IgD-negative memory B cell (primary cell): ENCODE measurements at regions not wholly inside any gene's neighbourhood (a gene's known extent, or its start where the extent isn't known, plus 50 kb on each side); places are given as distances from the start of the nearest gene placed in this dataset.

ENCODE experiments used
- H3K27ac Mint-ChIP-seq, 3 donors: one replicate each; pipeline ENCODE4 v1.8.0; 2020 to 2022; ENCODE audit warnings: mild to moderate bottlenecking in 3 of 3, mixed read lengths in 3 of 3, moderate library complexity in 1 of 3
- H3K27me3 Mint-ChIP-seq: one replicate; pipeline ENCODE4 v1.8.0; 2021; ENCODE audit warnings: mixed read lengths
- H3K36me3 Mint-ChIP-seq: one replicate; pipeline ENCODE4 v1.8.0; 2020; ENCODE audit warnings: mild to moderate bottlenecking, mixed read lengths
- H3K4me1 Mint-ChIP-seq, 3 donors: one replicate each; pipeline ENCODE4 v1.8.0; 2020 to 2022; ENCODE audit warnings: mixed read lengths in 3 of 3, mild to moderate bottlenecking in 1 of 3
- H3K4me3 Mint-ChIP-seq, 4 donors: one replicate each; pipeline ENCODE4 v1.8.0; 2020 to 2022; ENCODE audit warnings: mild to moderate bottlenecking in 4 of 4, mixed read lengths in 4 of 4, moderate library complexity in 3 of 4
- H3K9me3 Mint-ChIP-seq, 3 donors: one replicate each; pipeline ENCODE4 v1.8.0; 2020 to 2021; ENCODE audit warnings: mixed read lengths in 3 of 3, mild to moderate bottlenecking in 1 of 3

DNA sequence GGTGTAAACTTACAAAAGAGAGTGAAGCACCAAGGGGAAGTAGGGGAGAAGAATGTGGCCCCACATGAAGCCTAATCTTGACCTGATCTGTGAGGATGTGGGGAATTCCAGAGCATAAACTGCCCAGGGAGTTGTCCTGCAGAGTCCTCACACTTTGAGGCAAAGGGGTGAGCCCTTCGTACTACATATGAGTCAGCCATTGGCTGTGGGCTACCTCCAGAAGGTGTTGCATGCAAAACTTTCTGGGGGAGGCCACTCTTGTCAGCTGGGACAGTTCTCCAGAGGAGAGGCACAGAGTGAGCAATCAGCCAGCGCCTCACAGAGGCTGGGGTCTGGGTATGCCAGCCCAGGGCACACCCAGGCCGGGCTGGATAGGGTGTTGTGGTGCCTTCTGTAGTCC lies 98.1 kb upstream of the NMUR2 start:
- Mint-ChIP-seq H3K4me3 (no peak overlapping the region), H3K27me3 (no peaks in the 10 kb centered on the region), H3K9me3 (no peaks in the 10 kb centered on the region), H3K36me3 (no peaks in the 10 kb centered on the region), H3K27ac (no peak overlapping the region), H3K4me1 (peaks cover 10 to 13% (median 11%) of the 10 kb centered on the region in 3 donors)

DNA sequence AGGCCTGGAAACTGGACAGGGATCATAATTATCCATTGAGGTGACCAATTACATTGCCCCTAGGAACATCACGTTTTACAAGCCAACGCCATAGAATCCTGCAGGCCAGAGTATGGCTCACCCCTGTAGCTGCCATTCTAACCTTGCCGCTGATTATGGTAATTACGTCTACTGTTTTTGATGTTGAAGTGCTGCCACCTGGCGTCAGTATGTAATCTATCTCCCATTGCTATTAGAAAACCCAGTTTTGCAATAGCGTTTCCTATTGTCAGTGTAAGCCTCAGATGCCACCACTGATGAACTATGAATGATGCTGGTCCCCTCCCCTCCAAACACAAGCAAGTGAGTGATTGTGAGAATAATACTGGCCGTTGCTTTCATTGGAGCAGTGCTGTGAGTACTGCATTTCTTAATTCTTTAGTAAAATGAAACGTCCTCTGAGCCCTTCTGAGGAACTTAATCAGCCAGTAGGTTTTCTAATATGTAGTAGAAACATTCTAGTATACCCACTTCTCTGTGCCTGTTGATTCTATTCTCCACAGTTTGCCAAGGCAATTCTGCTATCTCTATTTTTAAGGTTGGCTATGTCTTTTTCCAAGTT lies 100.5 kb upstream of the NMUR2 start:
- Mint-ChIP-seq H3K27ac (no peak overlapping the region), H3K4me1 (peaks cover 10 to 13% (median 11%) of the 10 kb centered on the region in 3 donors), H3K4me3 (no peak overlapping the region), H3K27me3 (no peaks in the 10 kb centered on the region), H3K36me3 (peaks cover 2% of the 10 kb centered on the region), H3K9me3 (no peaks in the 10 kb centered on the region)

DNA sequence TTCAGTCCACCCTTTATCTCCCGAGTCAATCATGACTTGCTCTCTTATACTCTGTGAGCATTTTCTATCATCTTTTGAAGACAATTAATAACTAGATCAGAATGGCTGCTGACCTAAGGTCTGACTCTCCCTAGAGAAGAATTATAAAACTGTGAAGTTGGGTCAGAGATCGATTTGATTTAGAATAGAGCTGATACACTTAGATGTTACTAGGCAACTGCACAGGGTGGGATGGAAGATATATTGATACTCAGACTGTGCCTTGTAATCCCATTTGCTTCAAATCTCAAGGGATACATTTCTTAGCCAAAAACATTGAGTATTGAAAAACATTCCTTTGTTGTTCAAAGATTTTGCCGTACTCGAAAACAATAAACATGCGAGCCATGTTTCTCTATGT lies 106.0 kb upstream of the NMUR2 start:
- Mint-ChIP-seq H3K4me3 (no peak overlapping the region), H3K36me3 (peaks cover 2% of the 10 kb centered on the region), H3K27me3 (peaks cover 3% of the 10 kb centered on the region), H3K9me3 (no peaks in the 10 kb centered on the region), H3K27ac (no peak overlapping the region), H3K4me1 (no peaks in the 10 kb centered on the region)

DNA sequence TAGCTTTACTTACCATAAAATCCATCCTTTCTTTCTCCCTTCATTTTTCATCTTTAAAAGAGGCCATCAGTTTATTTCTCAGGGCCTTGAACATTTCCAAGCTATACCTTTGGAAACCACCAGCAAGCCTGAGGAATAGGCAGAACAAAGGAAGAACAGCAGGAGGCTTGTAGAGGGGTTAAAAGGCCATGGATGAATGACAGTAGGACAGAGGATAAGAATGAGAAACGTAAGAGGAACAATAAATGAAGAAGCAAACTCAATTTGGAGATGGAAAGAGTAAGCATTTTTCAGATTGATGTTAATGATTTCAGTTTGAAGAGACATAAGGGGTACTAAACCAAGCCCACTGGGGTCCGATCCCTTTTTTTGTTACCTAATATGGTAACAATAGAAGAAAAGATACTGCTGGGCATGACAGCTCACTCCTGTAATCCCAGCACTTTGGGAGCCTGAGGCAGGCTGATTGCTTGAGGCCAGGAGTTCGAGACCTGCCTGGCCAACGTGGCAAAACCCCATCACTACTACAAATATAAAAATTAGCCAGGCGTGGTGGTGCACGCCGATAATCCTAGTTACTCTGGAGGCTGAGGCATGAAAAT lies 106.6 kb upstream of the NMUR2 start:
- no peak overlapping the region for H3K4me3 Mint-ChIP-seq

DNA sequence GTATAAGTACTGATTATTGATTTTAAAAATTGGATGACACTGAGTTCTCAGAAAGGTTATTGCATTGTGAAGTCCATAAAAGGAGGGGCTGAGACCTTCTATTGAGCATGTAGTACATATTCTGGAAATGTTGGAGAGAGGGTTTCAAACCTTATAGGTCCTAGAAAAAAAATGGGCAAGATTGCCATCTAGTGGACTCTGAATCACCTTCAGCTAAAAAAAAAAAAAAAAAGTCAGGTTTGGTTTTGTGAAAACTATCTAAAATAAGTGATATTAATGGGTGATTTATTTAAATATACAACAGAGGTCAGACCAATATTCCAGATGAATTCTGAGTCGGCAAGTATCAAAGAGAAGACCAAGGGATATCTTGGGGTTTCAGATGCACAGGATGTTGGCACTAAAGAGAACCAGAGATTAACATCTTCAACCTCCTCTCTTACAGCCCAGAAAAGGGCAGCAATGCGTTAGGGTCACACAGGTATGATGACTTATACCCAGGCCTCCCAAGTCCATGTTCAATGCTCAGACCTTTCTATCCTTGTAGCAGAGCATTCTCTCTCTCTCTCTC lies 109.8 kb upstream of the NMUR2 start:
- peaks cover 4% of the 10 kb centered on the region for H3K36me3 Mint-ChIP-seq
- H3K4me3 Mint-ChIP-seq, result no peak overlapping the region
- H3K9me3 Mint-ChIP-seq, result no peaks in the 10 kb centered on the region
- no peaks in the 10 kb centered on the region for H3K4me1 Mint-ChIP-seq
- no peak overlapping the region for H3K27ac Mint-ChIP-seq
- peaks cover 3% of the 10 kb centered on the region for H3K27me3 Mint-ChIP-seq

More for the DNA sequence above, 106.6 kb upstream of the NMUR2 start:
- H3K27ac Mint-ChIP-seq, result peak overlapping the region in 1 of 3 donors; percentile 14
- peaks cover 2% of the 10 kb centered on the region for H3K36me3 Mint-ChIP-seq
- H3K27me3 Mint-ChIP-seq, result peaks cover 3% of the 10 kb centered on the region
- H3K9me3 Mint-ChIP-seq, result no peaks in the 10 kb centered on the region
- H3K4me1 Mint-ChIP-seq, result no peaks in the 10 kb centered on the region

DNA sequence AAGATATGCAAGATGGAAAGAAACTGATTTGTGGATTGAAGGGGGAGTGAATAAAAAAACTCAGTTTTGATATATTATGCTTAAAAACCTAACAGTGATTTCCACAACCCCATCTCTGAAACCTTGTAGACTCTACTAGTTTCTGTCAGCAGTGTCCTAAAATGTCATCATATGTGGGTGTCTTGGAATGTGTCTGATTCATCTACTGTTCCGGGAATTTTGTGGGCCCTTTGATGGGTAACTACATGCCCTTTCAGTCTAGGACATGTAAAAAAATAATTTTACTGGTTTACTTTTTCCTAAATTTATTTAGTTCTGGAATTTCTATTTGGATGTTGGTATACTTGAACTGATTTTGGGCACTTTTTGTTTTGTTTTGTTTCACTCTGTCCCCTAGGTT lies 118.9 kb upstream of the NMUR2 start:
- Mint-ChIP-seq H3K4me1 (peaks cover 7 to 8% (median 8%) of the 10 kb centered on the region in 3 donors), H3K9me3 (peaks cover 0 to 1% (median 0%) of the 10 kb centered on the region in 3 donors), H3K27ac (no peak overlapping the region), H3K4me3 (no peak overlapping the region), H3K27me3 (peaks cover 3% of the 10 kb centered on the region), H3K36me3 (peaks cover 4% of the 10 kb centered on the region)

DNA sequence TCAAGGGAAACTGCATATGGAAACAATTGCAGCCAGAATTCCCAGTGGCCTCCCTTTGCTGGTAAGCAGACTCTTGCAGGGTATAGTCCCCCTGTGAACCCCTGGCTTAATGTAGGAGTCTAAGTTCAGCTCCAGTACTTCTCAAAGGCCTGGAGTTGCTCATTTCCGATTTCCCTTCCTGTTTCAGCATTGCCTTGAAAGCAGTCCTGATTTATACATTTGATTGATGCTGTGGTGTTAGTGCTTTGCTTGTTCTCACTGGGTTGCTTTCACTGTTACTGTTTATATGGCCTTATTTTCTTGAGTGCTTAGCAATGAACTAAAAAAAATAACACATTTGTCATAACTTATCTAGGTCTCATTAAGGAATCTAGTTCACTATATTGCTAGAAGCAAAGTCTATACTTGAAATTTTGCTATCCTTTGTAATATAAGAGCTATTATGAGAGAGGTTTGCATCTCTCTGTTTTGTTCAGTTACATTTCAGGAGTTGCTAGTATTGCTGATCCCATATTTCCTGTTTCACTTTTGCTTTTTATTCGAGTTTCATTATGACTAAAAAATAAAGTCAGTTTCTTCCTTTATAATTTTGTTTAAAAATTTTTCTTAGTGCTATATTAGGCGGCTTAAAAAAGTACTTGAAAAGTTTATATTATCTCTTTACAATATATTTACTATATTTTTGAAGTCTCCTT lies 122.4 kb upstream of the NMUR2 start:
- peaks cover 7 to 8% (median 8%) of the 10 kb centered on the region in 3 donors for H3K4me1 Mint-ChIP-seq
- peaks cover 6% of the 10 kb centered on the region for H3K36me3 Mint-ChIP-seq
- peaks cover 3% of the 10 kb centered on the region for H3K27me3 Mint-ChIP-seq
- H3K27ac Mint-ChIP-seq, result peak overlapping the region in 1 of 3 donors; percentile 12
- peak overlapping the region in 2 of 4 donors; percentile 2 to 75 for H3K4me3 Mint-ChIP-seq
- no peaks in the 10 kb centered on the region for H3K9me3 Mint-ChIP-seq

DNA sequence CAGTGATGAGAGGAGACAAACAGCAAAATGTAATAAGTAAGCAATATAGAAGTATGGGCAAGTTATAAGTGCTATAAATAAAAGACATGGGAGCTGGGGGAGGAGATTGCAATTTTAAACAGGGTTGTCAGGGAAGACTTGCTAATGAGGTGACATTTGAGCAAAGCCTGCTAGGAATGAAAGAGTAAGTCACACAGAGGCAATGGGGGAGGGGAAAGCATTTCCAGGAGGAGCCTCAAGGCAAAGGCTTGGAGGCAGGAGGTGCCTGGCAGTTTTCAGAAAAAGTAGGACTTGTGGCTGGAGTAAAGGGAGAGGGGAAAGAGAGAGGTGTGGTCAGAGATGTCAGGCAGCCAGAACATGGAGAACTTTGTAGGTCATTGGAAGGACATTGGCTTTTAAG lies 124.4 kb upstream of the NMUR2 start:
- no peak overlapping the region for H3K4me3 Mint-ChIP-seq

DNA sequence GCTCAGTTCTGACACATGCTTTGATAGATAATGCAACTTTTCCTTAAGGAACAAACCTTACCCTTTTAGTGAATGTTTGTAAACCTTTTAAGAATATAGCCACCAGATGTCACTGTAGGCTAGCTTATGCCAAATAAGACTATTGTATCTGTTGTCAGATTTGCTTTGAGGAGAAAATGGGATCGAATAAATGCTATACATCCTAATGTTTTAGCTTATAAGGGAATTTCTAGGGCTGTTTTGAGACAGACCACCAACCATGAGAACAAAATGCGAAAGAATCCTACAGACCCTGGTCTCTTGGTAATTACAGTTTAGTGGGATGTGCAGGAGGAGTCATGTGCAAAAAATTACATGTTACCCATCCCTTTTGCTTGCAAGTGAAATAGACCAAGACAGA lies 127.6 kb upstream of the NMUR2 start:
- H3K27ac Mint-ChIP-seq, result no peak overlapping the region
- H3K27me3 Mint-ChIP-seq, result no peaks in the 10 kb centered on the region
- peaks cover under 1% of the 10 kb centered on the region in 3 donors for H3K4me1 Mint-ChIP-seq
- H3K9me3 Mint-ChIP-seq, result no peaks in the 10 kb centered on the region
- peaks cover 2% of the 10 kb centered on the region for H3K36me3 Mint-ChIP-seq
- H3K4me3 Mint-ChIP-seq, result no peak overlapping the region

More for the DNA sequence above, 124.4 kb upstream of the NMUR2 start:
- Mint-ChIP-seq H3K27me3 (peaks cover 3% of the 10 kb centered on the region), H3K27ac (no peak overlapping the region), H3K9me3 (no peaks in the 10 kb centered on the region), H3K4me1 (peaks cover 7 to 8% (median 8%) of the 10 kb centered on the region in 3 donors), H3K36me3 (peaks cover 6% of the 10 kb centered on the region)

DNA sequence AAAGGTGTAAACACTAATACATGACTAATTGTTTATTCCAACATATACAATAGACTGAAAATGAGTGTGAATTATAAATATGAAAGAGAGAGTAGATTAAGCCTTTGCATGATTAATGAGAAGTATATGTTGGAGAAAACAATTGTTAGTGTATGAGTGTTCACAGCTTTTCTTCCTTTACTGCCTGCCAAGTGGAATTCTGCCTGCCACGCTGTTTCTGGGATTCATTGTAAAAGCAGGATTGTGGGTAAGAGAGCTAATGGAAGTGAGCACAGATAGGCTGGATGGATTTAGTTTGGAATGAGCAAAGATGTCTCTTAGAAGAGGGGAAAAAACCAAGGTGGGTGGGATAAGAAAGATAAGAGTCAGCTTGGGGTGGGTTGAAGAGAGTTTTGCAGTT lies 129.6 kb upstream of the NMUR2 start:
- Mint-ChIP-seq H3K27me3 (no peaks in the 10 kb centered on the region), H3K4me3 (no peak overlapping the region)

DNA sequence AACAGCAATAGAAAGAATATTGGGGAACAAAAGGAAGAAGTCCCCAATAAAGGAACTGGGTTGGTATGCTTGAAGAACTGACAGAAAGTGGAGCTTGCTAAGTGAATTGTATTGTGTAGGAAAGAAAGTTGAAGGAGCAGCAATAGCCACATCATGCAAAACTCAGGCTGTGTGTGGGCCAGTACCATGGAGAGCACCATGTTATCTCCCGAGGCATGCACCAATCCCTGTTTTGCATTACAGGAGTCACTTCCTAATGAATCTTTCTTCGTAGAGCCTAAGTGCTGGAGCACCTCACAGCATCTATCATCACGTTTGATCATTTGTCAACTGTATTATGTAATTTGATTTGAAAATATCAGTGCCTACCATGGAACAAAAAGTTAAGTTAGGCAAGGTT lies 137.7 kb upstream of the NMUR2 start:
- Mint-ChIP-seq H3K36me3 (no peaks in the 10 kb centered on the region), H3K27ac (no peak overlapping the region), H3K27me3 (peaks cover 4% of the 10 kb centered on the region), H3K4me1 (no peaks in the 10 kb centered on the region), H3K4me3 (no peak overlapping the region), H3K9me3 (no peaks in the 10 kb centered on the region)

More for the DNA sequence above, 129.6 kb upstream of the NMUR2 start:
- Mint-ChIP-seq H3K9me3 (no peaks in the 10 kb centered on the region), H3K27ac (no peak overlapping the region), H3K4me1 (no peaks in the 10 kb centered on the region), H3K36me3 (peaks cover 2% of the 10 kb centered on the region)

DNA sequence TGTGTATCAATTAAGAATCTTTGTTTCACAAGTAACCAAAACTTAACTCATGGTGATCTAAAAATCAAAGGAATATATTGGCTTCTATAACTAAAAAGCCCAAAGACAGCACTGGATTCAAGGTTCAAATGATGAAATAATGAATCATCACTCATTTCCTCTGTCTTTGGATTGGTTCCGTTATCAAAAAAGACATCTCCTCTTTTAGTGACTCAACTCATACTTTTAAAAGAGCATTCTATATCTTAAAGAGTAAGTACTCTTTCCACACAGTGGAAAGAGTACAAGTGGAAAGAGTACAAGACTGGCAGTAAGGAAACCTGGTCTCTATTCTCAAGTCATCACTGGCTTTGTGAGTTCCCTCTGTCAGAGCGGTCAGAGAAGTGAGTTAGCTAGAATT lies 141.4 kb upstream of the NMUR2 start:
- Mint-ChIP-seq H3K27ac (no peak overlapping the region), H3K36me3 (no peaks in the 10 kb centered on the region), H3K4me3 (no peak overlapping the region), H3K9me3 (no peaks in the 10 kb centered on the region), H3K4me1 (peaks cover 0 to 3% (median 0%) of the 10 kb centered on the region in 3 donors), H3K27me3 (peaks cover 4% of the 10 kb centered on the region)

DNA sequence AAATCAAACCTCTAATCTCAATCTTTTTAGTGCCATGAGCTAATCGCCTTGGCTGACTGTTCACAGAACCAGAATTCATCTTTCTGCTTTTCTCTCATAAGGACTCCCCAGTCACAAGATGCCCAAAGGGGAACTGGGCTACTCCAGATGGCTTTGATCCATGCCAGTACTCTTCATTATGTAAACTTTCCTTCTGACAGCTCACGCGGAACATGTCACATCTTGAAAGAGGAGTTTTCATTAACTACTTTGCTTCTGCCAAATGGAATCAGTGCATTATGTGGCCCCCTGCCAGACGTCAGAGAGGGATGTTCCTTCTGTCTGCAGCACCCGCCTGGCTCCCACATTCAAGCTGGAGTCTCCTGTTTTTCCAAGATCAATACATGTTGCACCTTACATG lies 142.1 kb upstream of the NMUR2 start:
- Mint-ChIP-seq H3K4me3 (no peak overlapping the region), H3K4me1 (peaks cover 0 to 3% (median 0%) of the 10 kb centered on the region in 3 donors), H3K27ac (no peak overlapping the region), H3K9me3 (no peaks in the 10 kb centered on the region), H3K27me3 (peaks cover 4% of the 10 kb centered on the region), H3K36me3 (no peaks in the 10 kb centered on the region)

DNA sequence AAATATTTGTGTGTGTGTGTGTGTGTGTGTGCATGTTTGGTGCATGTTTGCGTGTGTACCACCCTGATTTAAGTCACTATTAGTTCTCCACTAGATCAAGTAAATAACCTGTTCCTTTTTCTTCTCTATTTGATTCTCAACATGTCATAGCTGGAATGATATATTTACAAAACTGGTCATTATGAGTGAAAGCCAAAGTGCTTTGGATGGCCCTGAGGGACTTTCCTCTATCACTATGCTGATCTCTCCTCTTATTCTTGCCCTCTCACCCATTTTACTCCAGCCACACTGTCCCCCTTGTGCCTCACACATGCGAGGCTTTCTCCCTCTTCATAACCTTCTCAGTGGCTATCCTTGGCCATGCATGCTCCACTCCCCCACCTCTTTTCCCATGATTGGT lies 144.6 kb upstream of the NMUR2 start:
- H3K4me1 Mint-ChIP-seq, result peaks cover 0 to 3% (median 0%) of the 10 kb centered on the region in 3 donors
- no peaks in the 10 kb centered on the region for H3K36me3 Mint-ChIP-seq
- no peak overlapping the region for H3K27ac Mint-ChIP-seq

DNA sequence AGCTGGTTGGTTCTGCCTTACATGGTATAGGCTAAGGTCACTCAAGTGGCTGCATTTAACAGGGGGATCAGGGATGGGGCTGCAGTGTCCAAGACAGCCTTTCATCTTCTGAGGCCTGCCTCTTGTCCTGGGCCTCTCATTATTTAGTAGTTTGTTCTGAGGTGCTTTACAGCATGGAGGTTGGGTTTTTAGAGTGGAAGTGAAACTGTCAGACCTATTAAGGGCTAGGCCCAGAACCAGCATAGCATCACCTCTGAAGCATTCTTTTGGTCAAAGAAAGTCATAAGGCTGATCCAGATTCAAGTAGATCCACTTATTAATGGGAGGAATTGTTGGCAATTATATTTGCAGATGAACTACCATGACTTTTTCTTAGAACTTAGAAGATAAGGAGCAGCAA lies 146.0 kb upstream of the NMUR2 start:
- no peaks in the 10 kb centered on the region for H3K9me3 Mint-ChIP-seq
- H3K4me1 Mint-ChIP-seq, result peaks cover 0 to 3% (median 0%) of the 10 kb centered on the region in 3 donors
- no peak overlapping the region for H3K4me3 Mint-ChIP-seq
- H3K27me3 Mint-ChIP-seq, result no peaks in the 10 kb centered on the region
- no peak overlapping the region for H3K27ac Mint-ChIP-seq
- no peaks in the 10 kb centered on the region for H3K36me3 Mint-ChIP-seq

More for the DNA sequence above, 144.6 kb upstream of the NMUR2 start:
- H3K4me3 Mint-ChIP-seq, result no peak overlapping the region
- no peaks in the 10 kb centered on the region for H3K9me3 Mint-ChIP-seq
- H3K27me3 Mint-ChIP-seq, result no peaks in the 10 kb centered on the region
